HEK293T (cell line): ENCODE measurements at regions not wholly inside any gene's neighbourhood (a gene's known extent, or its start where the extent isn't known, plus 50 kb on each side); places are given as distances from the start of the nearest gene placed in this dataset.
"Not testable (repeated sequence)": the region's sequence is repeated elsewhere in the genome, so short reads cannot be mapped to it uniquely, and the experiment has no call there.

Experiments
- CTCF ChIA-PET: fragments of 350-600 bp; formaldehyde crosslinking; extraction: SDS; loops from one replicate; lab custom pipeline; 2021; ENCODE audit warnings: antibody characterized with exemption, inconsistent platforms; lab: Yijun Ruan, JAX
- POLR2A ChIA-PET: fragments of 350-600 bp; formaldehyde crosslinking; extraction: SDS; loops from one replicate; lab custom pipeline; 2020; ENCODE audit warnings: antibody characterized with exemption, inconsistent platforms; lab: Yijun Ruan, JAX
- DNase-seq: peaks from one replicate; pipeline ENCODE4 v3.0.0; 2012; ENCODE audit warnings: mixed read lengths; ENCODE audit errors: extremely low spot score
- ARNT ChIP-seq: fragments of 450-650 bp; IDR thresholded peaks from 2 replicates; pipeline ENCODE4 v1.6.1; 2017; ENCODE audit warnings: mild to moderate bottlenecking
- BHLHE40 ChIP-seq: fragments of 450-650 bp; IDR thresholded peaks from 2 replicates; pipeline ENCODE4 v1.6.1; 2016; ENCODE audit warnings: mild to moderate bottlenecking, moderate library complexity, borderline replicate concordance
- CTBP1 ChIP-seq: fragments of 450-650 bp; IDR thresholded peaks from 2 replicates; pipeline ENCODE4 v1.6.1; 2016; ENCODE audit warnings: borderline replicate concordance
- ELF4 ChIP-seq: fragments of 450-650 bp; IDR thresholded peaks from 2 replicates; pipeline ENCODE4 v1.6.1; 2017; ENCODE audit warnings: antibody characterized with exemption
- FOXA1 ChIP-seq: fragments of 450-650 bp; IDR thresholded peaks from 2 replicates; pipeline ENCODE4 v1.6.1; 2016; ENCODE audit warnings: mild to moderate bottlenecking
- FOXK2 ChIP-seq: fragments of 450-650 bp; IDR thresholded peaks from 2 replicates; pipeline ENCODE4 v1.6.1; 2016; ENCODE audit warnings: mild to moderate bottlenecking
- FOXM1 ChIP-seq: fragments of 450-650 bp; IDR thresholded peaks from 2 replicates; pipeline ENCODE4 v1.6.1; 2017; ENCODE audit warnings: mild to moderate bottlenecking, borderline replicate concordance
- HDGF ChIP-seq: fragments of 450-650 bp; IDR thresholded peaks from 2 replicates; pipeline ENCODE4 v1.6.1; 2017; ENCODE audit warnings: antibody characterized with exemption, borderline replicate concordance
- L3MBTL2 ChIP-seq: fragments of 450-650 bp; conservative IDR thresholded peaks from 2 replicates; pipeline ENCODE4 v1.6.1; 2016; ENCODE audit warnings: mild to moderate bottlenecking
- LEF1 ChIP-seq: fragments of 450-650 bp; IDR thresholded peaks from 2 replicates; pipeline ENCODE4 v1.6.1; 2017; ENCODE audit warnings: mild to moderate bottlenecking, borderline replicate concordance
- NFRKB ChIP-seq: fragments of 450-650 bp; IDR thresholded peaks from 2 replicates; pipeline ENCODE4 v1.6.1; 2016; ENCODE audit warnings: mild to moderate bottlenecking, moderate library complexity
- SP1 ChIP-seq: fragments of 450-650 bp; IDR thresholded peaks from 2 replicates; pipeline ENCODE4 v1.6.1; 2017
- SUZ12 ChIP-seq: fragments of 450-650 bp; IDR thresholded peaks from 2 replicates; pipeline ENCODE4 v1.6.1; 2016; ENCODE audit warnings: mild to moderate bottlenecking
- TARDBP ChIP-seq: fragments of 450-650 bp; IDR thresholded peaks from 2 replicates; pipeline ENCODE4 v1.6.1; 2016
- ZNF384 ChIP-seq: fragments of 450-650 bp; IDR thresholded peaks from 2 replicates; pipeline ENCODE4 v1.6.1; 2016
- TF ChIP-seq, protein P1 (sequence below): fragments of 450-650 bp; IDR thresholded peaks from 2 replicates; pipeline ENCODE4 v1.6.1; 2016

DNA sequence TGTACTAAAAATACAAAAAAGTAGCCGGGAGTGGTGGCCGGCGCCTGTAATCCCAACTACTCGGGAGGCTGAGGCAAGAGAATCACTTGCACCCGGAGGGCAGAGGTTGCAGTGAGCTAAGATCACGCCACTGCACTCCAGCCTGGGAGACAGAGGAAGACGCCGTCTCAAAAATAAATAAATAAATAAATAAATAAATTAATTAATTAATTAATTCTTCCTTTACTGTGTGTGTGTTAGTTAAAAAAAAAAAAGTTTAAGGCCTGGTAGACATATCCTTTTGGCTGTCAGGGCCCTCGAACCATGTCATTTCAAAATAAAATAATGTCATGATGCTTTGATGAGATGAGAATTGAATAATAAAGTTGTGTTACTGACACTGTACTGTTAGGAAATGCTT, 81.3 kb downstream of the ZNF467 start:
- TF ChIP-seq FOXA1 (no peak), SP1 (no peak)
- TF ChIP-seq, protein P1, sequence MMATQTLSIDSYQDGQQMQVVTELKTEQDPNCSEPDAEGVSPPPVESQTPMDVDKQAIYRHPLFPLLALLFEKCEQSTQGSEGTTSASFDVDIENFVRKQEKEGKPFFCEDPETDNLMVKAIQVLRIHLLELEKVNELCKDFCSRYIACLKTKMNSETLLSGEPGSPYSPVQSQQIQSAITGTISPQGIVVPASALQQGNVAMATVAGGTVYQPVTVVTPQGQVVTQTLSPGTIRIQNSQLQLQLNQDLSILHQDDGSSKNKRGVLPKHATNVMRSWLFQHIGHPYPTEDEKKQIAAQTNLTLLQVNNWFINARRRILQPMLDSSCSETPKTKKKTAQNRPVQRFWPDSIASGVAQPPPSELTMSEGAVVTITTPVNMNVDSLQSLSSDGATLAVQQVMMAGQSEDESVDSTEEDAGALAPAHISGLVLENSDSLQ, result no peak
- DNase-seq, result no peak
- CTCF ChIA-PET, result no interaction called here
- POLR2A ChIA-PET, result no interaction called here

DNA sequence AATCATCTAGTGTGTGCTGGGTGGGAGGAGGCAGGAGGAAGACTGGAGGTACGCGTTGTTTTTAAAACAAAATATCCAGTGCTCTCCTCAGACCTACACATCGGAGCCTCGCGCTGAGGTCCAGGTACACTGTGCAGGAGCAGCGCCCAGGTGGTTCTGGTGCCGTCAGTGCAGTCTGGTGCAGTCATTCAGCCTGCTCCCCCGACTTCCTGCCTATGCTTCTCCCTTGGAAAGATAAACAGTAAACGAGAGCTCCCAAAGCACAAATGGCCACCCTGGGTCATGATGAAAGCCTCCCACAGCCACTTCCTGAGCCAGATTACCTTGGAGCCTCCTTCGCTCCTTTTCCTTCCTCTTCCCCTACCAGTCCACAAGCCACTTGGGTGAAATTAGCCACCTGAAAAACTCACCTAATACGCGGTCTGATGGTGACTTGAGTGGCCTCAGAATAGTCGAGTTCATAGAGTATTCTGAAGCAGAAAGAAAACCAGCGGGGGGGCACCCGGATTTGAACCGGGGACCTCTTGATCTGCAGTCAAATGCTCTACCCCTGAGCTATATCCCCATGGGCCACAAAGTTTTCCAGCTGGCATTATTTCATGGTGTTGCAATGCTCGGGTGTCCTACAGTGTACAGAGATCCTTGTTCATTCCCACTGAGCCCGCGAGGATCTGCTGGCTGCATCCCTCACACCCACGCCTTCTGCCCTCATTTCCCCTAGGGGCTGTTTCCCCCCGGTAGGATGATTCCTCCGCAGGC, 82.5 kb downstream of the ZNF467 start:
- TF ChIP-seq CTBP1 (0 out of 2 replicates have a peak, but pooled peaks have one; percentile 17), TARDBP (peak; percentile 82; the same call in 1 of the 2 replicates), FOXK2 (no peak)
- DNase-seq, result peak; percentile 83
- POLR2A ChIA-PET, result interaction anchor here (0.9 to 1.4 kb wide), 3 partner anchors 21 to 27 kb away, joined by 3 to 4 read pairs (median 3); a partner anchor contains a TSS
- CTCF ChIA-PET, result interaction anchor here (1.0 to 1.5 kb wide), 4 partner anchors 13 to 65 kb away, joined by 3 to 8 read pairs (median 6); no protein-coding TSS in a partner anchor

DNA sequence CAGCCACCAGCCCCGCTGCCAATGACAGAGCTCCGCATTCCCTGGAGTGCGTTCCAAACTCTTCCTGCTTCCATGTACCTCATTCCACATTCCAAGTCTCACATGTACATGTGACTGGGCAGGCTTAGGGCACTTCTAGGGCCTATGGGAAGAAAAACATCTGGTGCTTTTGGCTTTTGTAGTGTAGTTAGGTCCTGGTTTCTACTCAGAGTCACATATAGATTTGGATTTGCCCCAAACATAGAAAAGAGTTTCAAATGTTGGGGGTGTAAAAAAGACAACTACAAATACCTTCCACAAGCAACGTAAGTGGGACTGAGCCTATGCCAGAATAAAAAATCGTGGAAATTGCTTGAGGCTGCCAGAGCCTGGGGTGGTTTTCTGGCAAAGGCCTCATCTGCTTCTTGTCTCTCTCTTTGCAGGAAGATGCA, 84.1 kb downstream of the ZNF467 start:
- CTCF ChIA-PET, result no interaction called here

DNA sequence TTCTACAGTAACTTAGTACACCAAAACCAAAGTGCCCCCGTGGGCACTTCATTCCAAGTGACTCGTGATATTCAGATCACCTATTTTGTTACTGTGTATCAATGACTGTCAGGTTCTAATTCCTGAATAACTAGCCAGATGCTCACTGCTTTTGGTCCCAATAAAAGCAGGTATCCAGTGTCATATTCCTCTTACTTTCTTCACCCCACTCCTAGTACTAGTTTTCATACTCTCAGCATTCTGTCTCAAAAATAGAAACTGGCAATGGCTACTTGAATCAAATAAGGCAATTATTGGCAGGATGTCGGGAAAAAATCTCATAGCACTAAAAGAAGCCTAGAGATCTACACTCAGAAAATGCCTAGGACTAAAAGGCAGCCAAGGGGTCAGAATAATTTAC, 84.6 kb downstream of the ZNF467 start:
- POLR2A ChIA-PET, result no interaction called here
- no peak for DNase-seq
- TF ChIP-seq, protein P1, result no peak
- no peak for TF ChIP-seq TARDBP
- no peak for TF ChIP-seq FOXK2
- TF ChIP-seq ARNT, result no peak
- TF ChIP-seq FOXA1, result no peak
- no peak for TF ChIP-seq ELF4
- no peak for TF ChIP-seq NFRKB
- TF ChIP-seq LEF1, result no peak
- TF ChIP-seq FOXM1, result no peak
- TF ChIP-seq SUZ12, result no peak
- no peak for TF ChIP-seq ZNF384
- TF ChIP-seq BHLHE40, result no peak
- CTCF ChIA-PET, result no interaction called here

More for the DNA sequence above, 84.1 kb downstream of the ZNF467 start:
- TF ChIP-seq SP1, result no peak
- no peak for TF ChIP-seq FOXA1
- no peak for TF ChIP-seq ZNF384
- TF ChIP-seq HDGF, result no peak
- no peak for TF ChIP-seq ARNT
- TF ChIP-seq FOXK2, result no peak
- TF ChIP-seq LEF1, result no peak
- no peak for TF ChIP-seq ELF4
- no peak for TF ChIP-seq L3MBTL2
- TF ChIP-seq CTBP1, result no peak
- no peak for TF ChIP-seq TARDBP
- TF ChIP-seq, protein P1, result no peak
- no peak for TF ChIP-seq BHLHE40
- no peak for TF ChIP-seq SUZ12
- no peak for DNase-seq
- POLR2A ChIA-PET, result no interaction called here

DNA sequence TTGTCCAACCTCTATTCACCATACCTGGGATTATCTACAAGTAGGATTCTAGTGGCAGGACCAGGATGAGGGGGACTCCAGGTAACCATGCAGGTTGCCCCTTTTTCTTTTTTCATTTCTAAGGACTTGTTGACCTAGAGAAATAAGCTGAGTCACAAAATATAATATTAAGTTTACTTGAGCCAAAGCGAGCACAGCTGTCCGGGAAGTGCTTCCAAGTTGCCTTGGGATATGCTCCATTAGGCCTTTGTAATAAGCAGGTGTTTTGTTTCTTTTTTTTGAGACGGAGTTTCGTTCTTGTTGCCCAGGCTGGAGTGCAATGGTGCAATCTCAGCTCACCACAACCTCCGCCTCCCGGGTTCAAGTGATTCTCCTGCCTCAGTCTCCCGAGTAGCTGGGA, 85.6 kb downstream of the ZNF467 start:
- DNase-seq, POLR2A ChIA-PET, CTCF ChIA-PET: not testable (repeated sequence)

DNA sequence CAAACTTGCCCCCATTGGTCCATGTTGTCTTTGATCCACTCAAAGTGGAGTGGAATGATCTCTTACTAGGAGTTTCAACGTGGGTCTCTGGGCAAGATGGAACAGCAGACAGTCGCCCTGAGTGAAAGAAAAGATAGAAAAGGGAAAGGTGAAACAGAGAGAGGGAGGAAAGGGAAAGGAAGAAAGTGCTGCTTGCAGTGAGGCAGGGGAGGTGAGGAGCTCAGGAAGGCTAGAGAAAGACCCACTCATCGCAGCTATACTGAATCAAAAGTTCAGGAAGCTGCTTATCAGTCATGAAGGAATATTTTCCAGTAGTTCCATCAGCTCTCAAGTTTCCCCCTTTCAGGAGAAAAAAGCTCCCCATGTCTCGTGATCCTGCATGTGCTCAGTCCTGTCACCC, 86.9 kb downstream of the ZNF467 start:
- TF ChIP-seq ELF4 (no peak), HDGF (no peak), SP1 (no peak), SUZ12 (no peak), FOXK2 (no peak), FOXA1 (no peak), NFRKB (no peak), BHLHE40 (no peak), ARNT (no peak), FOXM1 (no peak), TARDBP (no peak), ZNF384 (no peak)
- TF ChIP-seq, protein P1, result no peak
- ChIA-PET POLR2A (interaction anchor here (1.1 kb wide), 1 partner anchor 16 kb away, joined by 4 read pairs; no protein-coding TSS in a partner anchor), CTCF (interaction anchor here (1.3 kb wide), 1 partner anchor 23 kb away, joined by 6 read pairs; no protein-coding TSS in a partner anchor)
- no peak for DNase-seq
